ENCODE measurements at regions not wholly inside any gene's neighbourhood (a gene's known extent, or its start where the extent isn't known, plus 50 kb on each side); places are given as distances from the start of the nearest gene placed in this dataset.

DNA sequence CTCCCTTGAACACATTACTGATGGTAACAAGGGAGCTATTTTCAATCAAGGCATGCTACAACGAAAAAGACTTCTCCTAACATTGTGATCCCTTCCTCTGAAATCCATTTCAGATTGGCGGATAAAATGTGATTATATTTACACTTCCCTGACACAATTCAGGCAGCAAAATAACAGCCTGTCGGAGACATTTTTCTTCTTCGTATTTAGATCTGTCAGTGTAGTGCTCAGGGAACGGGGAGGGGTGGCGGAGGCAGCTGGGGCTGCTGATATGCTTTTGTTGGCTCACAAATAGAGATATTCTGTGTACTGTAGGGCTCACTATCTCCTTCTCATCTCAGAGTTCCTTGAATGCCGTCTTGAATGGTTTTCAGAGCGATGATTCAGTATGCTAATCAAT lies 1261.7 kb upstream of the AUTS2 start:
- no peak for DNase-seq (ENCODE audit: low read depth, low spot score)
- Histone ChIP-seq H3K36me3 (ENCODE audit: control insufficient read depth, insufficient read depth, low read length) (no peaks in the 10 kb centered on the region), H3K4me3 (ENCODE audit: low read length) (no peak overlapping the region), H3K4me1 (ENCODE audit: control insufficient read depth, insufficient read depth, low read length) (no peaks in the 10 kb centered on the region), H3K27me3 (ENCODE audit: control insufficient read depth, insufficient read depth, low read length) (no peaks in the 10 kb centered on the region), H3K27ac (ENCODE audit: low read length) (no peak overlapping the region), H3K9me3 (ENCODE audit: control insufficient read depth, insufficient read depth, low read length) (peaks cover 4% of the 10 kb centered on the region)
- WGBS (ENCODE audit: insufficient coverage, insufficient read length) = no CpG with 5 or more reads among the region's 8 CpGs

GRCh38 chr7:68348401-68348800 lies 1249.9 kb upstream of the AUTS2 start:
- Histone ChIP-seq H3K27me3 (ENCODE audit: control insufficient read depth, insufficient read depth, low read length) (no peaks in the 10 kb centered on the region), H3K36me3 (ENCODE audit: control insufficient read depth, insufficient read depth, low read length) (no peaks in the 10 kb centered on the region), H3K4me1 (ENCODE audit: control insufficient read depth, insufficient read depth, low read length) (no peaks in the 10 kb centered on the region), H3K9me3 (ENCODE audit: control insufficient read depth, insufficient read depth, low read length) (peaks cover 8% of the 10 kb centered on the region), H3K4me3 (ENCODE audit: low read length) (no peak overlapping the region), H3K27ac (ENCODE audit: low read length) (no peak overlapping the region)
- WGBS (ENCODE audit: insufficient coverage, insufficient read length) = no CpG with 5 or more reads among the region's 3 CpGs
- no peak for DNase-seq (ENCODE audit: low read depth, low spot score)

- Histone ChIP-seq H3K36me3 (ENCODE audit: control insufficient read depth, insufficient read depth, low read length) (no peaks in the 10 kb centered on the region), H3K27me3 (ENCODE audit: control insufficient read depth, insufficient read depth, low read length) (no peaks in the 10 kb centered on the region), H3K27ac (ENCODE audit: low read length) (no peak overlapping the region), H3K9me3 (ENCODE audit: control insufficient read depth, insufficient read depth, low read length) (peaks cover 4% of the 10 kb centered on the region), H3K4me3 (ENCODE audit: low read length) (no peak overlapping the region), H3K4me1 (ENCODE audit: control insufficient read depth, insufficient read depth, low read length) (no peaks in the 10 kb centered on the region)
- WGBS (ENCODE audit: insufficient coverage, insufficient read length) = no CpG with 5 or more reads among the region's 7 CpGs
- DNase-seq (ENCODE audit: low read depth, low spot score) = no peak
Measured at GRCh38 chr7:68362745-68363518, 1235.3 kb upstream of the AUTS2 start.

- Histone ChIP-seq H3K36me3 (ENCODE audit: control insufficient read depth, insufficient read depth, low read length) (no peaks in the 10 kb centered on the region), H3K4me1 (ENCODE audit: control insufficient read depth, insufficient read depth, low read length) (no peaks in the 10 kb centered on the region), H3K27me3 (ENCODE audit: control insufficient read depth, insufficient read depth, low read length) (no peaks in the 10 kb centered on the region), H3K9me3 (ENCODE audit: control insufficient read depth, insufficient read depth, low read length) (peaks cover 2% of the 10 kb centered on the region), H3K4me3 (ENCODE audit: low read length) (no peak overlapping the region), H3K27ac (ENCODE audit: low read length) (no peak overlapping the region)
- DNase-seq (ENCODE audit: low read depth, low spot score) = no peak
- WGBS (ENCODE audit: insufficient coverage, insufficient read length) = no CpG with 5 or more reads among the region's 5 CpGs
Measured at GRCh38 chr7:68364886-68365625, 1233.2 kb upstream of the AUTS2 start.

DNA sequence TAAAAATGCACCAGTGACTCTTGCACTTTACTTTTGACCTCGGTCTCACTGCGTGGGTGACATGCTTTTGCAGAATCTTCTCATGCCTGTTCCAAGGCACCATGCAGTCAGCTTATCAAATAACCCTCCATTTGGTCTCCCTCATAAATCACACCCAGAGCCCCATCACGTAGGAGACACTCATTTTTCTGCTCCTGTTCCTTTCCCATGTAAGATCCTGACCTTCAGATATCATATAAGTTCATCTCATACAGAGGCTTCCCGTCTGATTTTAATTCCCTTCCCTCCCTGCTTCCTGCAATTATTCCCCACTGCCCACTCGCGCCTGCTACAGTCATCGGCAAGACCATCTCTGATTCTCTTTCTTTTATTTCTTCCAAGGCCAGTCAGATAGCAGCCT lies 1226.3 kb upstream of the AUTS2 start:
- H3K36me3 ChIP-seq (ENCODE audit: control insufficient read depth, insufficient read depth, low read length) = no peaks in the 10 kb centered on the region
- H3K4me3 ChIP-seq (ENCODE audit: low read length) = no peak overlapping the region
- peaks cover 3% of the 10 kb centered on the region; the same call in 1 of the 2 replicates for H3K9me3 ChIP-seq (ENCODE audit: control insufficient read depth, insufficient read depth, low read length)
- no peak overlapping the region for H3K27ac ChIP-seq (ENCODE audit: low read length)
- H3K4me1 ChIP-seq (ENCODE audit: control insufficient read depth, insufficient read depth, low read length) = no peaks in the 10 kb centered on the region
- H3K27me3 ChIP-seq (ENCODE audit: control insufficient read depth, insufficient read depth, low read length) = no peaks in the 10 kb centered on the region
- WGBS (ENCODE audit: insufficient coverage, insufficient read length) = no CpG with 5 or more reads among the region's 7 CpGs
- DNase-seq (ENCODE audit: low read depth, low spot score) = no peak

DNA sequence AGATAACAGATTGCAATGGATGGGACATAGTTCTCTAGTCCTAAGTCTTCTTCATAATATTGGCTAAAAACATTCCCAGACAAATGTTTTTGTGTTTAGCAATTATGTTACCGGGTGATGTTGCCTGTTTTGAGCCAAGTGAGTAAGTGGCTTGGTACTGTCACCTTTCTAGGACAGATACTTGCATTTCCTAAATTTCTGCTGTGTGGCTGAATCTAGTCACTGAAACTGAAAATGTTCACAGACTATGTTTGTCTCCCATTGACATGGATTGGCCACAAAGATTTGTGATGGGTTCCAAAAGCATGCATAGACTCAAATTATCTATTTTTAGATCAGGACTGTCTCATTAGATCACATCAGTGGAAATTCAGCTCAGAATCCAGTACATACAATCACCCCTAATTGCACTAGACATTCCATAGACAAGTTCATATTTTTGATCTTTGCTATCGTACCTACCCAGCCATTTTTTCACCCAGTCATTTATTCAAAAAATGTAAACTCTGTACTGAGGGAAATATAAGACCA lies 1222.1 kb upstream of the AUTS2 start:
- Histone ChIP-seq H3K27ac (ENCODE audit: low read length) (no peak overlapping the region), H3K4me3 (ENCODE audit: low read length) (no peak overlapping the region), H3K9me3 (ENCODE audit: control insufficient read depth, insufficient read depth, low read length) (peaks cover 8% of the 10 kb centered on the region), H3K36me3 (ENCODE audit: control insufficient read depth, insufficient read depth, low read length) (no peaks in the 10 kb centered on the region), H3K4me1 (ENCODE audit: control insufficient read depth, insufficient read depth, low read length) (no peaks in the 10 kb centered on the region), H3K27me3 (ENCODE audit: control insufficient read depth, insufficient read depth, low read length) (no peaks in the 10 kb centered on the region)
- no CpG with 5 or more reads among the region's 2 CpGs for WGBS (ENCODE audit: insufficient coverage, insufficient read length)
- no peak for DNase-seq (ENCODE audit: low read depth, low spot score)

- DNase-seq (ENCODE audit: low read depth, low spot score) = no peak
- Histone ChIP-seq H3K4me1 (ENCODE audit: control insufficient read depth, insufficient read depth, low read length) (no peaks in the 10 kb centered on the region), H3K27ac (ENCODE audit: low read length) (no peak overlapping the region), H3K4me3 (ENCODE audit: low read length) (no peak overlapping the region), H3K9me3 (ENCODE audit: control insufficient read depth, insufficient read depth, low read length) (peaks cover 8% of the 10 kb centered on the region), H3K27me3 (ENCODE audit: control insufficient read depth, insufficient read depth, low read length) (no peaks in the 10 kb centered on the region), H3K36me3 (ENCODE audit: control insufficient read depth, insufficient read depth, low read length) (no peaks in the 10 kb centered on the region)
- WGBS (ENCODE audit: insufficient coverage, insufficient read length) = no CpG with 5 or more reads among the region's 2 CpGs
Measured at GRCh38 chr7:68381731-68382130, 1216.5 kb upstream of the AUTS2 start.

DNA sequence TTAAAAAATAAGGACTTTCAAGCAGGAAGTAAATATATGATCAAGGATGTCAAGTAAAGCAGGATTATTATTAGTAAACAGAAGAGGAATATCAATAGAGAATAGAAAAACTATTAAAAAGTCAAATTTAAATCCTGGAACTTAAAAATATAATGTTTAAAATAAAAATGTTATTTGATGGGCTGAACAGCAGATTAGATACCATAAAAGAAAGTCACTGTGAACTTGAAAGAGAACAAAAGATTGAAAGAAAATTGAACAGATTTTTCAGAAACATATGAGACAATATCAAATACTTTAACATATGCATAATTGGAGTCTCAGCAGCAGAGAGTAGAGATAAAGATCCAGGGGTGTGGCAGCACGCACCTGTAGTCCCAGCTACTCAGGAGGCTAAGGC lies 1213.7 kb upstream of the AUTS2 start:
- H3K27me3 ChIP-seq (ENCODE audit: control insufficient read depth, insufficient read depth, low read length) = no peaks in the 10 kb centered on the region
- H3K36me3 ChIP-seq (ENCODE audit: control insufficient read depth, insufficient read depth, low read length) = no peaks in the 10 kb centered on the region
- no CpG with 5 or more reads among the region's 1 CpG for WGBS (ENCODE audit: insufficient coverage, insufficient read length)
- H3K9me3 ChIP-seq (ENCODE audit: control insufficient read depth, insufficient read depth, low read length) = peaks cover 6% of the 10 kb centered on the region
- no peak for DNase-seq (ENCODE audit: low read depth, low spot score)
- H3K27ac ChIP-seq (ENCODE audit: low read length) = no peak overlapping the region
- H3K4me1 ChIP-seq (ENCODE audit: control insufficient read depth, insufficient read depth, low read length) = no peaks in the 10 kb centered on the region
- H3K4me3 ChIP-seq (ENCODE audit: low read length) = no peak overlapping the region

- H3K9me3 ChIP-seq (ENCODE audit: control insufficient read depth, insufficient read depth, low read length) = peaks cover 9% of the 10 kb centered on the region
- WGBS (ENCODE audit: insufficient coverage, insufficient read length) = no CpG with 5 or more reads among the region's 2 CpGs
- DNase-seq (ENCODE audit: low read depth, low spot score) = no peak
- no peaks in the 10 kb centered on the region for H3K36me3 ChIP-seq (ENCODE audit: control insufficient read depth, insufficient read depth, low read length)
- H3K27ac ChIP-seq (ENCODE audit: low read length) = no peak overlapping the region
- no peaks in the 10 kb centered on the region for H3K4me1 ChIP-seq (ENCODE audit: control insufficient read depth, insufficient read depth, low read length)
- H3K4me3 ChIP-seq (ENCODE audit: low read length) = no peak overlapping the region
- no peaks in the 10 kb centered on the region for H3K27me3 ChIP-seq (ENCODE audit: control insufficient read depth, insufficient read depth, low read length)
Measured at GRCh38 chr7:68393051-68393450, 1205.2 kb upstream of the AUTS2 start.

- WGBS (ENCODE audit: insufficient coverage, insufficient read length) = no CpG with 5 or more reads among the region's 3 CpGs
Measured at GRCh38 chr7:68394131-68394530, 1204.1 kb upstream of the AUTS2 start.

More at GRCh38 chr7:68394131-68394530, 1204.1 kb upstream of the AUTS2 start:
- H3K4me3 ChIP-seq (ENCODE audit: low read length) = no peak overlapping the region
- H3K9me3 ChIP-seq (ENCODE audit: control insufficient read depth, insufficient read depth, low read length) = peaks cover 14% of the 10 kb centered on the region
- no peaks in the 10 kb centered on the region for H3K36me3 ChIP-seq (ENCODE audit: control insufficient read depth, insufficient read depth, low read length)
- no peak overlapping the region for H3K27ac ChIP-seq (ENCODE audit: low read length)
- no peaks in the 10 kb centered on the region for H3K4me1 ChIP-seq (ENCODE audit: control insufficient read depth, insufficient read depth, low read length)
- no peaks in the 10 kb centered on the region for H3K27me3 ChIP-seq (ENCODE audit: control insufficient read depth, insufficient read depth, low read length)
- no peak for DNase-seq (ENCODE audit: low read depth, low spot score)

Data from iPS DF 6.9 (cell line).